GM12874 (cell line): ENCODE measurements at regions not wholly inside any gene's neighbourhood (a gene's known extent, or its start where the extent isn't known, plus 50 kb on each side); places are given as distances from the start of the nearest gene placed in this dataset.

Experiments used
- CTCF ChIP-seq: IDR thresholded peaks from 2 replicates; pipeline ENCODE4 v1.5.1; 2011; ENCODE audit warnings: low read depth, mild to moderate bottlenecking, control low read depth, low read length, moderate library complexity; ENCODE audit not compliant: insufficient read depth

- TF ChIP-seq CTCF: no peak
Measured at GRCh38 chr16:80104401-80104800, 436.4 kb upstream of the DYNLRB2 start.

- TF ChIP-seq CTCF: no peak
Measured at GRCh38 chr16:80103463-80103862, 437.3 kb upstream of the DYNLRB2 start.

GRCh38 chr16:80100846-80101451, 439.8 kb upstream of the DYNLRB2 start:
- no peak for TF ChIP-seq CTCF

- no peak for TF ChIP-seq CTCF
Measured at GRCh38 chr16:80100186-80100585, 440.6 kb upstream of the DYNLRB2 start.

- TF ChIP-seq CTCF: no peak
Measured at GRCh38 chr16:80097098-80097497, 443.7 kb upstream of the DYNLRB2 start.

- TF ChIP-seq CTCF: no peak
Measured at GRCh38 chr16:80092681-80093080, 448.1 kb upstream of the DYNLRB2 start.

GRCh38 chr16:80085606-80086005, 455.2 kb upstream of the DYNLRB2 start:
- TF ChIP-seq CTCF: no peak
